HT1080 (cell line): ENCODE measurements at regions not wholly inside any gene's neighbourhood (a gene's known extent, or its start where the extent isn't known, plus 50 kb on each side); places are given as distances from the start of the nearest gene placed in this dataset.

ENCODE experiments used
- DNase-seq: peaks from one replicate; pipeline ENCODE4 v3.0.0-alpha.2; 2015; ENCODE audit warnings: low read depth

DNA sequence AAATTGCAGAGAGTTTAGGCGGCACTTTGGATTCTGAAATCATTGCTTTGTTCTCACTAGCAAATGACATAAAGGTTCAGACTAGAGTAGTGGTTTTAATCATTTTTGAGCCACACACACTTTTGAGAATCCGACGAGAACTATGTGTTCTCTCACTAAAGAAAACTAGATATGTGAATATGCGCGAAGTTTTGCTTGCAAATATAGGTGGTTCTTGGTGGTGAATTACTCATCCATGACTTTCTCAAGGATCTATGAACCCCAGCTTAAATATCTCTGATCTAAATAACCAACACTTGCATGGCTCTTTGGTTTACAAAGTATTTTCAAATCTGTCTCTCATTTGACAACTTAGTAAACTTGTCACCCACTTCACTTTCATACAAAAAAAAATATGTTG lies 54.8 kb downstream of the NOG start:
- no peak for DNase-seq

DNA sequence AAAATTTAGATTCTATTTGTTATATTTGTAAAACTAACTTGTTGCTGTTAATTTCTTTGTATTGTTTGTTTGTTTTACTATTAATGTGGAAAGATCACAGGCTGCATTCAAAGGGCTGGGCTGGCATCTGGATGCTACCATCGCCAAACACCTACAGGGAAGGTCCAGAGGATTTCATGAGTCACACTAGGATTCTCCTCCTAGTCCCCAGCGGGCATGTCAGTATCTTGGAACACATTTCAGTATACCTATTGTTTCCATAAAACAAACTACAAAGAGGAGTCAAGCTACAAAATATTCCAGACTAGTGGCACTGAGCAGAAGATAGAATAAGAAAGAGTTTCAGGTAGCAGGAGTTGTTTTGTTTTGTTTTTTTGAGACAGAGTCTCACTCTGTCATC lies 55.3 kb downstream of the NOG start:
- DNase-seq: no peak

DNA sequence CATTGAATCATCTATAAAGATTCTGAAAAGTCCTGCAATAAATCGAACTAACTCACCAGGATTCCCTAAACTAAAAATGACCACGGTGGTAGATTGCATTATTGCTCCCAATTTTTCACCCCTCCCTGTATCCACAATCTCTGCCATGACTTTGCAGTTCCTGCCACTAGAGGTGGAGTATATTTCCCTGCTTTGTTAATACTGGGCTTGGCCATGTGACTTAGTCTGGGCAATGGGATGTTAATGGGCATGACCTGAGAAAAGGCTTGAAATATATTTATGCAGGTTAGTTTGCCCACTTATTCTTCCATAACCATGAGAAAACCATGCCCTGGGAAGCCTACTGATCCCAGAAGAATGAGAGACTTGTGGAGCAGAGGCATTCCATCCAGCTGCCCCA lies 59.1 kb downstream of the NOG start:
- no peak for DNase-seq

DNA sequence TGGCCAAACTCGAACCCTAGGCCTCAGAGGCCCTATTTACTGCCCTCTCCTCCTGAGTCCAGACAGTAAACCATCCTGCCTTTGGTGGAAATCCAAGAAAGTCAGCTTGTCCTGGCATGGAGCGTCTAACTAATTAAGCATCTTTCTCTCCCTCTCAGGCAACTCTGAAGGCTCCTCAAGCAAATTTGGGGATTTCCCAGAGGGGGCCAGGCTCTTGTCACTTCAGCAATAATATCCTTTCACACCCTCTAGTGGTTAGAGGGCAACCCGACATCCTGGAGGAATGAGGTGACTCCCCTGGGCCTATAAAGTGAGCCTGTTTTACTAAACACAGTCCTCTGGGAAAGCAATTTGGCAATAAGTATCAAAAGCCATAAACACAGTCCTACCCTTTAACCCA lies 60.4 kb downstream of the NOG start:
- peak; percentile 56 for DNase-seq

DNA sequence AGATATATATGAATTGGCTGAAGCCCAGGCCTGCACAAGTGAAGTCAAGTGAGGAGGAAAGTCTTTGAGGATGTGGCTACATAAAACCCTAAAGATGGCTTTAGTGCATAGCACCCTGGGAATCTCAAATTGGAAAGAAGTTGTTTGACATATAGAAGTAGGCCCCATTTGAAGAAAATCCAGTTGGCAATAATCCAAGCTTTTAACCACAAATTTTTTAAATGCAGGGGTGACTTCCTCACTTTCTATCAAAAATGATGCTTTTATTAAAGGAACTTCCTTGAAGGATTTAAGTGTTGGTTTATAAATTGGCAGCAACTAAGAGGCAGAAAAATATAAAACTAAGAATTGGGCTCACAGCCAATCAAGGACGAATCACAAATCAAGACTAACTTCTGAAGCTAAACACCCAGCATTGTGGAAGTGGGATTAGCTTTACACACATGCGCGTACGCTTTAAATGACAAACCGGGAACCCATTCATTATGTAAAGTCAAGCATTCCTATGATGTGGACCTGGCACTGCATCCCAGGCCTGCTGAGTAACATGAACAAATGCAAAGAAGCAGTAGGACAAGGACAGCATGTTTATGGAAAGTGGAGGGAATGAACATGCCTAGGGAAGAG lies 63.3 kb downstream of the NOG start:
- no peak for DNase-seq

DNA sequence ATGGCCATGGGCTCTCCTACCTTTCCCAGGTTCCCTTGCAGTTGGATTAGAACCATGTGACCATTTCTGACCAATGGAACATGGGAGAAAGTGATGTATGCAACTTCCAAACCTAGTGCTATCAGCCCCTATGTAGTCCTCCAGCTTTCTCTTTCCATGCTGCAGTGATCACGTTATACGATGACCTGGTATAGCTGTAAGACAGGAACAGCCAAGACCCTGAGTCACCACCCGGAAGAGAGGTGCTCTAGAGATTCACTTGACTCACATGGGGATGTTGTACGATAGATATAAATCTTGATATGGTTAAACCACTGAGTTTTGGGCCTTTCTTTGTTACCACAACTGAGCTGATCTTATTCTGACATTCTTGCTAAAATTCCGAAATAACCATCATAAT lies 65.1 kb downstream of the NOG start:
- DNase-seq: peak; percentile 83

DNA sequence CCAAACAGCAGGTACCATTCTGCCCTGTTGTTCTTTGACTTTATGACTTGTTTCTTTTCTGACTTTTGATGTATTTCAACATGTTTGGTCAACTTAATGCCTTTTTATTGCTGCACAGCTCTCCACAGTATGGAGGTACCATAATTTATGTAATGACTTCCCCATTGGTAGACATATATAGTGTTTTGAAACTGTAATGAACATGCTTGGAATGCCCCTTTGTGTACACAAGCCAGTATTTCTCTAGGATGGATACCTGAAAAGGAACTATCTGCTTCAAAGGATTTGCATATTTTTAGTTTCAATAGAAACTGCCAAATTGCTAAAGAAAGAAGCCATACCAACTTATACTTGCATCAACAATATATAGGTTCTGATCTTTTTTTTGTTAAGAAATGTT lies 66.1 kb downstream of the NOG start:
- no peak for DNase-seq

DNA sequence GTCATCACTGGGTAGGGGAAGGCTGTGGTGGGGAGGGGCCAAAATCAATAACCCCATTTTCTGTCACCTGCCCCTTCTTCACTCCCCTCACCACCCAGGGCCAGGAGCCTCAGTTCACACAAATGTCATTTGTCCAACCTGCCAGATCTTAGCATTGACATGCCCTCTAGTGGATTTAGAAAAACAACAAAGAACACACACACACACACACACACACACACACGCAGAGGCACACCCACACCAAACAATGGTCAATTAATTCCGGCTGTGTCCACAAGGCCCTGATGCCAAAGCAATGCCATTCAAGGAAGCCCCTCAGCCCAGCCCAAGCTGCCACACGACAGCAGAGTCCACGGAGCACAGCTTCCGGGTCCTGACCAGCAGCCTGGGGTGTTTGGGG lies 68.4 kb downstream of the NOG start:
- no peak for DNase-seq

DNA sequence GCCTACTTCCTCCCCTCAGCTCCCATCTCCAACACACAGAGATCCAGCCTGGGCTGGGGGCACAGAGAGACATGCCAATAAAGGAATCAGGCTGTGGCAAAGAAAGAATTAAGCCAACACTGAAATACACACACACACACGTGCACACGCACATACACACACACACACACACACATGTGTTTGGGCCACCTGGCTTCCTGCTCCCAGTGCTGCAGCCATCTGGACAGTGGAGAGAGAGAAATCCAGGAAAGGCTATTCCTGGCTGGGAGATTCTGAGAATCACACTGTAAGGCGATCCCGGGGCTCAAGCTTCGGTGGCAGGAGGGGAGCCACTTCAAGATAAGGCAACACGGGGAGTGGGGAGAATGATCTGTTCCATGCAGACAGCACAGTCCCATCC lies 72.4 kb downstream of the NOG start:
- no peak for DNase-seq

DNA sequence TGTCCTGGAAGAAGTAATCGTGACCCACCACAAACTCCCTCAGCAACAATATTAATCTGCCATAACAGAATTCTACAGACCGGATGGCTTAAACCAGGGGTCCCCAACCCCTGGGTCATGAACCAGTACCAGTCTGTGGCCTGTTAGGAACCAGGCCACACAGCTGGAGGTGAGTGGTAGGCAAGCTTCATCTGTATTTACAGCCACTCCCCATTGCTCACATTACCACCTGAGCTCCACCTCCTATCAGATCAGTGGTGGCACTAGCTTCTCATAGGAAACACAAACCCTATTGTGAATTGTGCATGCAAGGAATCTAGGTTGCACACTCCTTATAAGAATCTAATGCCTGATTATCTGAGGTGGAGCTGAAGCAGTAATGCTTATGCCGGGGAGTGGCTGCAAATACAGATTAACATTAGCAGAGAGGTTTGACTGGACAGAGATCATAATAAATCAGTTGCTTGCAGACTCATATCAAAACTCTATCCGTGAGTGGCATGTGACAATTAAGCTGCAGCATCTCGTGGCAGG lies 74.5 kb downstream of the NOG start:
- no peak for DNase-seq

DNA sequence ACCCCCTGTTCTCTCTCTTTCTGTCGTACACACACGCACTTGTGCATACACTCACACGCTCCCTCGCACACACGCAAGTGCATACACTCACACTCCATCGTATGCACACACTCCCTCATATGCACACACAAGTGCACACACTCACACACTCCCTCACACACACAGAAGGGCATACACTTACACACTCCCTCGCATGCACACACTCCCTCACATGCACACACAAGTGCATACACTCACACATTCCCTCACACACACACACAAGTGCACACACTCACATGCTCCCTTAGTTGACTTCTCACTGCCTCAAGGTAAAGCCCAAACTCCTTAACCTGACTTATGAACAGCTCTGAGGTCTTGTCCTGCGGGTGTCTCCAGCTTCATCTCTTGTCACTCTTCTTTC lies 78.7 kb downstream of the NOG start:
- DNase-seq: no peak

DNA sequence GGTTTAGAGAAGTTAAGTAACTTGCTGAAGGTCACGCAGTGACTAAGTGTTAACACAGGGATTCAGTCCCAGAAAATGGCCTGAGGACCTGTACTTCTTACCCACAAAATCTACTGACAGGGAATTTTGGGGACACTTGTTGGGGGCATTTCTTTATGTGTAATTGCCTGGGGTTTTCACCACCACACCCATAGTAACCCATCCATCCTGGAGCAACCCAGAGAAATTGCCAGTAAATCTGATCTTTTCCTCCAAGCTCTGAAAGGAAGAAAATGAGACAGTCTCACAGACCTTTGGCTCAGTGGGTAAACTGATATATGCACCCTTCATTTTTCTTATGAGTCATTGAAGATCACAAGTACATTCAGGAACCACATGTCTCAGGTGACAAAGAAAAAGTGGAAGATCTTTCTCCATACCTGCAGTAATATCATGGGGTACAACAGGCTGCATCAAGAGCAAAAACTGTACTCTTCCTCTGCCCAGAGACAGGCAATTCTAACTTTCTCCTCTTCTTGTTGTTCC lies 81.0 kb downstream of the NOG start:
- DNase-seq: no peak

DNA sequence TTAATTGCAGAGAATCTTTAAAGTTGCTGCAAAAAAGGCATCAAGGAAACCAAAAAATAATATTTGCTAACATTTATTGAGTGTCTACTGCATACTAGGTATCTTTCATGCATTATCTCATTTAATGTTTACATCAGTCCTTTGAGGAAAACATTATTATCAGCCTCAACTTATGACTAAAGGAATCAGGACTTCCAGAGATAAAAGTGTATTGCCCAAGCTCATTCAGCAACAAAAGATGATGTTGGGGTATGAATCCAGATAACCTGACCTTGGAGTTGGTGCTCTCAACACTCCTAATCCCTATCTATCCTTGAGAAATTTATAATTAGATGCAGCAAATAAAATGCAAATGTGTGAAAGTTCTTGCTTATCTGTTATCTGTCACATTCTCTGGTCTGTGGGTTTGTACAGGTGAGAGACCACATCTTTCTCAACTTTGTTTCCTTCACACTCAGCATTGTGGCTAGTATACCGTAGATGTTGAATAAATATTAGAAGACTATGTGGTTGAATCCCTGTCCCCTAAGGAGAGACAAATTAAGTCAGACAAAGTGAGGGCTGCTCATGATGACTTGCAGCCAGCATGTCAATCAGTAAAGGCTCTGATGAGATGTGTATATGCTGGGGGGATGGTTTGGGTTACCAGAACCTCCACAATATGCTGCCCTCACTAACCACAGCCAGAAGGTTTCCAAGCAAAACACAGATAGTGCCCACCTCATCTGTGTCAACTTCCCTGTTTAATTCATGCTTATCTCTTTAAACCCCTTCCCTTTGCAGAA lies 82.6 kb downstream of the NOG start:
- no peak for DNase-seq

DNA sequence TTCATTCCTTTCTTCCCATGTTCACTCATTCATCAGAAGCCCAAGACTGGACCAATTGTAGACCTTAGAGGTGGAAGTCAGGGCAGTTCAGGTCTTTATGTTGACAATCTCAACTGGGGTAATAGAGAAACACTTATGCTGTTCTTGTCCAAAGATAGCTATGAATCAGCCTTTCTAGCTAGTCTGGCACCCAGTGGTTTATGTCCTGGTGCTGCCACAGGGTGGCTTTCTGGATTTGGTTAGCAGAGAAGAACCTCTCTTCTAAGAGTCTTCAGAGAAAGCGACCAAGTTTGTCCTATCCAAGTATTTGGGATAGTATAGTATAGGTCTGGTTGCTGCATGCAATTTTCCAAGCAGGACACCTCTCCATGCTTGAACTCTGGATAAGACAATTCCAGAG lies 83.3 kb downstream of the NOG start:
- peak; percentile 32 for DNase-seq

DNA sequence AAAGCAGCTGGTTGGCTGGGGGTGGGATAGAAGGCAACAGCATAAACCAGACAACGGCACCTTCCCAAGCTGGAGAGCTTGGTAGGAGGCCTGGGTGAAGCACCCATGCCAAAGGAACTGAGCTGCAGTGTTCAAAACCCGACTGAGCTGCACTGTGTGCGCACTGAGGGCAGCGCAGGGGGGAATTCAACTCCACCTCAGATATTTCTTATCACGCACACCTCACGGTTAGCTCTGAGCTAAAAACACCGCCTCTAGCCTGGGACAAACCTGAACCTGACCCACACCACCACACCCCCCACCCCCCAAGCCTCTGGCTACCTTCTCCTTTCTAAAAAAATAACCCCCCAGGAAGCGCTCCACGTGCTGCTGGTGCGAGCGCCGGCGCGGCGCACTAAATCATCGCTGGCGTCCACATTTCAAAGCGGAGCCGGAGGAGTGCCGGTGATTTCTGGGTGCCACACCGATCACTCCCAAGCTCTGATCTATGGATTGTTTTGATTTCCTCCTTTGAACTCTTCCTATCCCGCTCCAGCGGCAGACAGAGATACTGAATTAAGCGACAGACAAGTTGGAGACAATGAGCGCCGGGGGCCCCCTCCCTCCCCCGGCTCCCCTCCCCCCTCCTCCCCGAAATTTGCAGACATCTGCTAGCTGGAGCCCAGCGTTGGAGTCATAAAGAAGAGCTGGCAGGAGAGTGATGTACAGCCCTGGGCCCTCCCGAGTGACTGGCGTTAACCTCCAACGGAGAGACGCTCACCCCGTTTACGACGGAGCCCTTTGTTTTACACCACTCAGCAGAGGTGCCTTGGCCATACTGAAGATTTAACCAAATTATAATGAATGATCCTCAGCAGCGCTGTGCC lies 85.0 kb downstream of the NOG start:
- no peak for DNase-seq

DNA sequence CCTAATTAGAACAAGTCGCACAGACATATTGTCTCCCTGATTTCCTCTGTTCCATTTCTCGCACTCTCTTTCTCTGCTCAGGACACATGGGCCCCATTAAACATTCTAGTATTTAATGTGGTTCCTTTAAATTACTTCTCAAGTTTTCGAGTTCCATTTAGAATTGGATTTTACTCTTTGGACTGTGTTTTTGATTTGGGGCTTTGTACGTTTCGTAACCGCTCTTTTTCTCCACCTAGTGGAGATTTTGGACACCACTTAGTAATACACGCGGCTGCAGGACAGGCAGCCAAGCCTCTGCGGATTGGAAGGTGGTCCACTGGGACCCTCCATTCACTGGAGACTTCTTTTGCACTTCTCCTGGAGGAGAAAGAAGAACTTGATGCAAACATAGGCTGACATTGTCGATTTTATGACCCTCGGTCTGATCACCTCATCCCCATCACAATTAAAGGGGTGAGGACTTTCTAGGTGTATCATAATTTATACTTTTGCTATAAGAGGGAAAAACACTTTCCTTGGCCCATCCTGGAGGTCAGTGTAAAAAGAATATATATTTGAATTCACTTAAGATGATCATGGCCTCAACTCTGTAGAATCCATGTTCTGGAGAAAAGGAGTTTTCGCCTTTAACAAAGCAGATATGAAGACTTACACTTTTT lies 85.7 kb downstream of the NOG start:
- no peak for DNase-seq

DNA sequence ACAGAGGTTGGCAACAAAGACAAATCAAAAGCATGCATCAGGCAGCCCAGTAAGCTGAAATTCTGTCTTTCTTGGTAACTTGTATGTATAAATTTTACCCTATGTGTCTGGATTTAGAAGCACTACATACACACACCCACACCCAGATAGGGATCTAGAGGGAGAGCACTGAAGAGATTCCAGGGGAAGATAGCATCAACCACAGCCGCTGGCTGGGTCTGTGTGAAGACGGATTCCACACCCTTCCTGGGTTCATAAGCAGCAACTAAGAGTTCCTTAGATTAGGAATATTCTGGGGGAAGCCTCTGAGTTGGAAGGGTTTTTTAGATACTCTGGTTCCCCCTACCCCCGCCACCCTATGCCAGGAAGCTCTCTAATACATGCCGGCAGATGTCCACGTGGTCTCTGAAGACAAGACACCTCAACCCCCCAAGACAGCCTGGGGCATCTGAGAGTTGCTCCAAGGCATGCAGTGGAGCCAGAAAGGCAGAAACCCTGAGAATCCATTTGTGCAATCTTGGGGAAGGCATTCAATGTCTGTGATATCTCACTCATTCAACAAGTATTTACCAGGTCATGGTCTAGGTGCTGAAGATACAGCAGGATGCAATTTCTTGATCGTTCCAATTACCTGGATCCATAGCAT lies 86.4 kb downstream of the NOG start:
- no peak for DNase-seq

DNA sequence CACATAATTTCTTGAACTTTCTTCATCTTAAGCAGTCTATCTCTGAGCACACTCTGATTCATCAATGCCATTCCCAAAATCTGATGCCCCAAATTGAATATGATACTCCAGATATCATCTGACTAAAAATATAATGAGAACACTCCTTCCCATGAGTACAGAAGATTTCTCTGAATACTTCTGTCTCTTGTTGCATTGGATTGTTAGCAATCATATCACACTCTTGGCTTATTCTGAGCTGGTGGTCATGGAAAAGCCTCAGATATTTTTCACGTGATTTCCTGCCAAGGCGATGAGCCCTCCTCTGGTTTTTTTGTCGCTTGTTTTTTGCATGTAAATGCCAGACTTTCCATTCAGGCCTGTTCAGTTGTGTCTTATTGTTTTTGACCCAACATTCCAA lies 87.2 kb downstream of the NOG start:
- DNase-seq: no peak

DNA sequence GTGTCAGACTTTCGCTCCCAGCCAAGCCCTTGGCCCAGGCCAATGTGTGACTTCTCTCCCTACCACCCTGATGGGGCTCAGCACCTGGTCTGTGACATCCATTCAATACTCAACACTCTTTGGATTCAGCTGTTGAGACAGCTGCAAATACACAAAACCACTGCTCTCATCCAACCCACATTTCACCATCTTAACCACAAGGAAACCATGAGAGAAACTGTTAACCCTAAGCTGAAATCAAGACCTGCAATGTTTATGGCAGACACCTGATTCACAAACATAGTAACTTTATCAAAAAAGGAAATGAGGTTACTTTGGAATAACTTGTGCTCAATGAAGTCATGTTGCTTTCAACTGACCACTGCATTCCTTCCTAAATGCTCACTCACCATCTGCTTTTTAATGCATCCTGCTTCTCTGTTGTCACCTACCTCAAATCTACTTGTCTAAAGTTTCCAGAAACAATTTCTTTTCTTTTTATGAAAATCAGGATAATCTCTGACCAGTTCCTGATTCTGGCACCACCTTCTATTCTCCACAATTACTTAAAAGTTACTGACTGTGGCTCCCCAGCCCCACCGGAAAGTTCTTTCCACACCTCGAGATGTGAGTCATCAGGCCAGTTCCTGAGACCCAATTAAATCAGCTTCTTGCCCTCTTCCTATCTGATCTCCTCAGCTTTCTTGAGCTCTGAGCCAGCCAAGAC lies 88.2 kb downstream of the NOG start:
- DNase-seq: peak; percentile 97

DNA sequence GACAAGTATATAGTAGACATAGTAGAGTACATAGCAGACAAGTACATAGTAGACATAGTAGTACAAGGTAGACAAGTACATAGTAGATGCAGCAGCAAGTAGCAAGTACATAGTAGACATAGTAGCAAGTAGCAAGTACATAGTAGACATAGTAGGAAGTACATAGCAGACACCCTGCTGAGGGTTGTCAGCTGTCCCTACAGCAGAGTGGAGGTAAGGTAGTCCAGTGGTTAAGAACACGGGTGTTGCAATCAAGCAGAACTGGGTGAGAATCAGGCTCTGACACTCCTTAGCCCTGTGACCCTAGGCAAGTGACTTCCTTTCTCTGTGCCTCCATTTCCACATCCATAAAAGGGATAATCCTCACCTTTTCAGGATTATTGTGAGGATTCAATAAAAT lies 94.7 kb downstream of the NOG start:
- no peak for DNase-seq
